AG10803 (cell line): ENCODE measurements at regions not wholly inside any gene's neighbourhood (a gene's known extent, or its start where the extent isn't known, plus 50 kb on each side); places are given as distances from the start of the nearest gene placed in this dataset.

Experiments used
- DNase-seq: peaks from one replicate; pipeline ENCODE4 v3.0.0; 2010; ENCODE audit warnings: low read depth
- H3K4me3 ChIP-seq: 2 replicates; pipeline ENCODE4 v1.5.1; 2011; ENCODE audit warnings: mild to moderate bottlenecking, low read length, control low read depth
- CTCF ChIP-seq: conservative IDR thresholded peaks from 2 replicates; pipeline ENCODE4 v1.5.1; 2011; ENCODE audit warnings: mild to moderate bottlenecking, low read length, control low read depth, inconsistent platforms

- TF ChIP-seq CTCF, result peak; percentile 23; the same call in 1 of the 2 replicates
- no peak overlapping the region for H3K4me3 ChIP-seq
- DNase-seq, result no peak
Measured at GRCh38 chr5:167244583-167244982, 1046.9 kb upstream of the WWC1 start.

GRCh38 chr5:167245868-167246267, 1045.6 kb upstream of the WWC1 start:
- DNase-seq, result no peak
- TF ChIP-seq CTCF, result no peak
- no peak overlapping the region for H3K4me3 ChIP-seq

- H3K4me3 ChIP-seq, result no peak overlapping the region
- DNase-seq, result no peak
- TF ChIP-seq CTCF, result no peak
Measured at GRCh38 chr5:167247816-167248215, 1043.6 kb upstream of the WWC1 start.

GRCh38 chr5:167248257-167248656, 1043.2 kb upstream of the WWC1 start:
- TF ChIP-seq CTCF, result no peak
- no peak for DNase-seq
- no peak overlapping the region for H3K4me3 ChIP-seq

GRCh38 chr5:167250996-167251395, 1040.4 kb upstream of the WWC1 start:
- no peak overlapping the region for H3K4me3 ChIP-seq
- TF ChIP-seq CTCF, result no peak
- no peak for DNase-seq

- no peak for TF ChIP-seq CTCF
- H3K4me3 ChIP-seq, result no peak overlapping the region
- no peak for DNase-seq
Measured at GRCh38 chr5:167254132-167254531, 1037.3 kb upstream of the WWC1 start.

- H3K4me3 ChIP-seq, result no peak overlapping the region
- TF ChIP-seq CTCF, result no peak
- DNase-seq, result no peak
Measured at GRCh38 chr5:167255926-167256325, 1035.5 kb upstream of the WWC1 start.
